HUES6 (cell line): ENCODE measurements at regions not wholly inside any gene's neighbourhood (a gene's known extent, or its start where the extent isn't known, plus 50 kb on each side); places are given as distances from the start of the nearest gene placed in this dataset.

Experiments used
- H3K27ac ChIP-seq: 2 replicates; pipeline ENCODE4 v1.7.0; 2013; ENCODE audit warnings: low read depth, mild to moderate bottlenecking, low read length, inconsistent platforms
- H3K27me3 ChIP-seq: 2 replicates; pipeline ENCODE4 v1.6.1; 2013; ENCODE audit warnings: low read length; ENCODE audit not compliant: control insufficient read depth, insufficient read depth
- H3K36me3 ChIP-seq: 2 replicates; pipeline ENCODE4 v1.6.1; 2013; ENCODE audit warnings: low read length; ENCODE audit not compliant: control insufficient read depth, insufficient read depth
- H3K4me1 ChIP-seq: 2 replicates; pipeline ENCODE4 v1.6.1; 2013; ENCODE audit warnings: low read length; ENCODE audit not compliant: control insufficient read depth, insufficient read depth
- H3K4me3 ChIP-seq: 2 replicates; pipeline ENCODE4 v1.5.1; 2013; ENCODE audit warnings: low read depth, low read length
- H3K9ac ChIP-seq: one replicate; pipeline ENCODE4 v1.6.1; 2013; ENCODE audit warnings: mild to moderate bottlenecking, low read length
- H3K9me3 ChIP-seq: 2 replicates; pipeline ENCODE4 v1.6.1; 2013; ENCODE audit warnings: low read depth, low read length; ENCODE audit not compliant: control insufficient read depth, insufficient read depth

DNA sequence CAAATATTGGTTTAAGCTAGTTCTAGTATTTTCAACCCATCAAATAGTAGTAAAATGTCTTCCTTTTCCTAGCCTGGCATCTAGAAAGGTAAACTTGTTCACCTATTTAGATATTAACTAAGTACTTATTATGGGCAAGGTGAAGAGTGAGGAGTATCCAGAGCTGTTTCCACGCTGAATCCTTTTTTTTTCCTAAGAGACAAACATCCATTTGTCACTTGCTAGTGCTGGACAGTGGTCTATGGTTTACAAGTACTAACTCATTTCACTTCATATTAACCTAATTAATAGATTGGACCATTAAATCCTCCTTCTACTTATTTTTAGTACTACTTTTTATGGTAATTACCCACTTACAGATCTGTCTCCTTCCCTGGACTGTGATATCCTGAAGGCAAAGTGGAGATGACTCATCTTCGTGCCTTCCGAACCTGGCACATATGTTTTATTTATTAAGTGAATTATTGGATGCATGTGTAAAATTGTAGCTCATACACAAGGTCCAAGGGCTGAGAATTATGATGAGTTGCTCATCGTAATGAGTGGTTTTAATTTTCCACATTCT is 159.6 kb upstream of the IGFBP3 start:
- no peaks in the 10 kb centered on the region for H3K4me1 ChIP-seq
- H3K9ac ChIP-seq: no peak overlapping the region
- no peaks in the 10 kb centered on the region for H3K9me3 ChIP-seq
- no peaks in the 10 kb centered on the region for H3K36me3 ChIP-seq
- H3K27me3 ChIP-seq: no peaks in the 10 kb centered on the region
- no peak overlapping the region for H3K27ac ChIP-seq
- no peak overlapping the region for H3K4me3 ChIP-seq

DNA sequence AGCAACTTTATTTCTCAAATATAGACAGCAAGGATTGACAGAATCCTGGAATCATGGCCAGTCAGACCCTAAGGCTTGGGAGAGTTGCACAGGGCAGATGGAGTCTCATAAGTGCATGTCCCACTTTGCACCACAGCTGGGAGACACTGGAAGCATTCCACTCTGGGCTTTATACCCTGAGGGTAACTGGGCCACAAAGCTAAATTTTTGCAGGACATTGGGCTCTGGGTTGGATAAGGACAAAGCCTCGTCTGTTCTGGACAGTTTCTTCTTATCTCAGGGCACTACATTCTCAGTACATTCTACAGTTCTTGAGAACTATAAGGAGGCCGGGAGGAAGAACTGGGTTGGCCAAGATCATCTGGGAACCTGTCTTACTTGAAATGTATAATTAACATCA is 158.3 kb upstream of the IGFBP3 start:
- H3K4me1 ChIP-seq: no peaks in the 10 kb centered on the region
- H3K9me3 ChIP-seq: no peaks in the 10 kb centered on the region
- no peak overlapping the region for H3K4me3 ChIP-seq
- no peak overlapping the region for H3K27ac ChIP-seq
- H3K36me3 ChIP-seq: no peaks in the 10 kb centered on the region
- no peak overlapping the region for H3K9ac ChIP-seq
- H3K27me3 ChIP-seq: no peaks in the 10 kb centered on the region

DNA sequence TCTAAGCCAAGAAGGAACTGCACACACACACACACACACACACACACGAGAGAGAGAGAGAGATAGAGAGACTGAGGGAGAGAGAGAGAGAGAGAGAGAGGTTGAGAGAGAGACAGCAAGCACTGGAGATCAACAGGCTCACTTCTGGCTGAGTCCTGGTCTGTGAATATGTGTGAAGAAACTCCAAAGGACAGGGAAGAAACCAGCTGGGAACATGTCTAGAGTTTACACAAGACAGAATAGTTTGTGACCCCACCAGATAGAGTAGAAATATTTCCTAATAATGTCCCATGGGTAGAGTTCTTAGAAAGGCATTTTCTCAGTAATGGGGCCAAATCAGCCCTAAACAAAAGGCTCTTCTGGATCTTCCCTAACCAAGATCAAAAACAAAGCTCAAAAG is 155.5 kb upstream of the IGFBP3 start:
- Histone ChIP-seq H3K9me3 (no peaks in the 10 kb centered on the region), H3K4me3 (no peak overlapping the region), H3K27ac (no peak overlapping the region)

DNA sequence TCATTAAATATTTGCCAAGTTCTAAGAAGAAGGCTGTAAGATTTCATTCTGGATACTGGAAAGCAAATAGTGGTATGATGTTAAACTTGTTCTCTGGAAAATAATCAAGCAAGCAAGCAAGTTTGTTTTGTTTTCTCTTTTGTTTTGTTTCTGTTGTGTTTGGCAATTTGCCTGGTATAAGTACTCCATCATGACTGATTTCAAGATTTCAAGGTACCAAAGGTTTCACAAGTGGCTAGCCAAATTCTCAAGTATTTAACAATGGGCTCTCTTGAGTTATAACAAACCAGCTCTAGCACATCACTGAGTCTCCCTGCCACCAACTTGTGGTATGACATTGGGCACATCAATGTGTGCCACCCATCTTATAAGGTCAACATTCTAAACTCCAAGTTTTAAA is 151.7 kb upstream of the IGFBP3 start:
- H3K36me3 ChIP-seq: no peaks in the 10 kb centered on the region
- no peak overlapping the region for H3K9ac ChIP-seq
- no peaks in the 10 kb centered on the region for H3K9me3 ChIP-seq
- H3K27me3 ChIP-seq: no peaks in the 10 kb centered on the region
- no peak overlapping the region for H3K27ac ChIP-seq
- no peak overlapping the region for H3K4me3 ChIP-seq
- H3K4me1 ChIP-seq: no peaks in the 10 kb centered on the region

More for the DNA sequence above, 155.5 kb upstream of the IGFBP3 start:
- Histone ChIP-seq H3K4me1 (no peaks in the 10 kb centered on the region), H3K27me3 (no peaks in the 10 kb centered on the region), H3K36me3 (no peaks in the 10 kb centered on the region), H3K9ac (no peak overlapping the region)

DNA sequence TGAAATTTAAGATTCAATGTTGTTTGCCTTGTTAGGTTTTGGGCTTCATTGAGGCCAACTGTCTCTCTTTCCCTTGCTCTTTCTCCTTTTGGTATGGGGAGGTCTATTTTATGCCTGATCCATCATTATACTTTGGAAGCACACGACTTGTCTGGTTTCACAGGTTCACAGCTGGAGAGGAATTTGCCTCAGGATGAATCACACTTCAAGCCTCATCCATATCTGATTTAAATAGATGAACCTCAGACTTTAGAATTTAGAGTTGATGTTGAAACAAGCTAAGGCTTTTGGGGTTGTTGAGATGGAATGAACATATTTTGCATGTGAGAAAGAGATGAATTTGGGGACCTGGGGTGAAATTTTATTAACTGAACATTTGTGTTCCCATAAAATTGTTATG is 150.5 kb upstream of the IGFBP3 start:
- Histone ChIP-seq H3K9ac (no peak overlapping the region), H3K27ac (no peak overlapping the region), H3K27me3 (no peaks in the 10 kb centered on the region), H3K4me1 (no peaks in the 10 kb centered on the region), H3K9me3 (no peaks in the 10 kb centered on the region), H3K4me3 (no peak overlapping the region), H3K36me3 (no peaks in the 10 kb centered on the region)

DNA sequence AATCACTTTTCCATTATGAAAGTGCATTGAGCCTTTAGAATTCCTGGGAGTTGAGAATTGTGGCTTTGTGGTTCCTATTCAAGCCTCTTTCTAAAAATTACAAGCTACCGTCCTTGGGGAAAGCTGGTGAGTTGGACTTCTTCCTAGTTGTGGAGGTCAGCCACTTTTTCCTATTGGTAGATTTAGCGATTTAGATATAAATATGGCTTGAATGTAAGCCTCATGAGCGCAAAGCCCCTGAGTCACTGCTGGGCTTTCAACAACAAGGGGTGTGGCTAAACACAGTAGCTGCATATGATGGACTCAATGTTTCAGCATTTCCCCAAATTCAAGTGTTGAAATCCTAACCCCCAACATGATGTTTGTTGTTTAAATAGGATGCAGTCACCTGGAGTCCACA is 150.0 kb upstream of the IGFBP3 start:
- Histone ChIP-seq H3K4me3 (no peak overlapping the region), H3K4me1 (no peaks in the 10 kb centered on the region), H3K9me3 (no peaks in the 10 kb centered on the region), H3K27ac (no peak overlapping the region), H3K9ac (no peak overlapping the region), H3K27me3 (no peaks in the 10 kb centered on the region), H3K36me3 (no peaks in the 10 kb centered on the region)

DNA sequence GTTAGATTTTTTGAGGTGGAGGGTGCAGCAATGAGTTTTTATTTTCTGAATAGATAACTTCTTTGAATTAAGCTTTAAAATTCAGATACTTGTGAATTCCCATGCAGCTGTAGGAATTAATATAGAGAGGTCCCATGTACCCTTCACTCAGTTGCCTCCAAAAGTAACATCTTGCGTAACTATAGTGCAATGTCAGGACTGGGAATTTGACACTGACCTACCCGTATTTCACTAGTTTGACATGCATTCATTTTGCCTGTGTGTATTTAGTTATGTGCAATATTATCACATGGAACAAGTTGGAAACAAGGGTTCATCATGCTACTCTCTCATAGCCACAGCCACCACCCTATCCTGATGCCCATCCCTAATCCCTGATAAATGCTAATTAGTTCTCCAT is 147.1 kb upstream of the IGFBP3 start:
- H3K4me3 ChIP-seq: no peak overlapping the region
- H3K27ac ChIP-seq: no peak overlapping the region
- H3K27me3 ChIP-seq: no peaks in the 10 kb centered on the region
- H3K4me1 ChIP-seq: no peaks in the 10 kb centered on the region
- H3K9me3 ChIP-seq: no peaks in the 10 kb centered on the region
- H3K36me3 ChIP-seq: no peaks in the 10 kb centered on the region
- H3K9ac ChIP-seq: no peak overlapping the region

DNA sequence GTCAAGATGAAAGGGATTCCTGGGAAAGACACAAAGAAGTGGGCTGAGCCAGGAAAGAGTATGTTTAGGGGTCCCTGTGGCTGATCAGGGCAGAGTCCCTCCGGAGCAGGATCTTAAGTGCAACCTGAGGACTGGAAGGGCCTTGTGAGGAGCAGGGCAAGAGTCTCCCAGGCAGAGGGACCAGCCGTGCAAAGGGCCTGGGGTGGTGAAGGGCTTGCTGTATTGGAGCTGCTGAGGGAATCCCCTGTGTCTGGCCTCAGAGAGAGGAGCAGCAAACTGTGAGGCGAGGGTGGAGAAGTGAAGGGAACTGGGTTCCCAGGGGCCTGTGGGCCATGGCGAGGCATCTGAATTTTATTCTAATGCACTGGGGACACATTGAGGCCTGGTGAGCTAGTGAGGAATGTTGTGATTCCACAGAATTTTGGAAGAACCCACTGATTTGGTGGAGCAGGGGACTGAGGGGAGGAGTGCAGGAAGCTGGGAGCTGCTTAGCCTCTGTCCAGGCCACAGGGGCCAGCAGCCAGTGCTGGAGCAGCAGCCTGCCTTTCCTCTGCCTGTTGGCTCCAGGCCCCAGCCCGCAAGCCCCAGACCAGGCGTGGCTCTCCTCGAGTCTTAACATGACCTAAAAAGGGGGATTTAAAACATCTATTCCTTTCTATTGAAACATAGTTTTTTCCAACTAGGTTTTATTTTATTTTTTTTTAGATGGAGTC is 138.4 kb upstream of the IGFBP3 start:
- H3K36me3 ChIP-seq: no peaks in the 10 kb centered on the region
- H3K27ac ChIP-seq: no peak overlapping the region
- H3K27me3 ChIP-seq: no peaks in the 10 kb centered on the region
- no peaks in the 10 kb centered on the region for H3K4me1 ChIP-seq
- H3K4me3 ChIP-seq: no peak overlapping the region
- no peak overlapping the region for H3K9ac ChIP-seq
- H3K9me3 ChIP-seq: no peaks in the 10 kb centered on the region

DNA sequence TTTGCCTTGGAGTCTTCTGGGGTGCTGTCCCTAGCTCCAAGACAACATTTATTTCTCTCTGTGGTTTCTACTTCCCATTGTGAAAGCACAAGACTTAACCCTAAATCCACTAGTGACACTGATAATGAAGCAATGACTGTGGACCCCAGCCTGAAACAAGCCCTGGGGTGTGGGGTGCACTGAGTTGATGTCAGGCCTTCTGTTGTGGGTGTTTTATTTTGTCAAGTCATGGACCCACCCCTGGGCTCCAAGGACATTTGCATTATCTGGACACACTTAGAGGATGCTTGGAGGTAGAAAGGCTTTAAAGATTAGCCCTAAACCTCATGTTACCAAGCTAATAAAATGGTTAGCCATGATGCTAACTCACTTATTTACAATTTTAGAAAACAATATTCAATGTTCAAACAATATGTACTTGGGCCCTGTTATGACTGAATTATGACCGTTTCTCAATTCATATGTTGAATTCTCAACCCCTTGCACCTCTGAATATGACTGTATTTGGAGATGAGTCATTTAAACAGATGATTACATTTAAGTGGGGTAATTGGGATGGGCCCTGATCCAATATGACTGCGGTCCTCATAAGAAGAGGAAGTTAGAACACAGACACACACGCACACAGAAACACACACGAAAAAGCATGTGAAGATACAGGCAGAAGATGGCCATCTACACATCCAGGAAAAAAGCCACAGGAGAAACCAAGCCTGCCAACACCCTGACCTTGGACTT is 137.2 kb upstream of the IGFBP3 start:
- H3K9me3 ChIP-seq: no peaks in the 10 kb centered on the region
- H3K36me3 ChIP-seq: no peaks in the 10 kb centered on the region
- H3K27me3 ChIP-seq: no peaks in the 10 kb centered on the region
- no peaks in the 10 kb centered on the region for H3K4me1 ChIP-seq
- H3K27ac ChIP-seq: no peak overlapping the region
- no peak overlapping the region for H3K4me3 ChIP-seq
- no peak overlapping the region for H3K9ac ChIP-seq

DNA sequence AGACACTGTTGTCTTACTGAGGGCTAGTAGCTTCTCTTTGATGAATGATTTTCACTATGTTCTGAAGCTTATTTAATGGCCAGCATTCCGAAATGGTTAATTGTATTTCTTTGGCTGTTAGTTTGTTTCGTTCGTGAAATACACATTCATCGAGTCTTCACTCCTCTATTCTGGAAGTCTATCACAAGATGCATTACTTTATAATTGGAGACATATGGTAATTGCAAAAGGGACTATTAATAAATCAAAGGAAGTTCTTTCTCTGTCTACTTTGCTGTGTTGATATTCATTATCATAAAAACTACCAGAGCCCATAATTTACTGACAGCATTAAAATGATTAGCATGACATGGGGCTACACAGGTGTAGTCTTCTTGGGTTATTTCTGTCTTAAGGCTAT is 133.8 kb upstream of the IGFBP3 start:
- no peak overlapping the region for H3K9ac ChIP-seq
- no peak overlapping the region for H3K4me3 ChIP-seq
- no peaks in the 10 kb centered on the region for H3K9me3 ChIP-seq
- no peaks in the 10 kb centered on the region for H3K36me3 ChIP-seq
- no peaks in the 10 kb centered on the region for H3K27me3 ChIP-seq
- H3K4me1 ChIP-seq: no peaks in the 10 kb centered on the region
- H3K27ac ChIP-seq: no peak overlapping the region

DNA sequence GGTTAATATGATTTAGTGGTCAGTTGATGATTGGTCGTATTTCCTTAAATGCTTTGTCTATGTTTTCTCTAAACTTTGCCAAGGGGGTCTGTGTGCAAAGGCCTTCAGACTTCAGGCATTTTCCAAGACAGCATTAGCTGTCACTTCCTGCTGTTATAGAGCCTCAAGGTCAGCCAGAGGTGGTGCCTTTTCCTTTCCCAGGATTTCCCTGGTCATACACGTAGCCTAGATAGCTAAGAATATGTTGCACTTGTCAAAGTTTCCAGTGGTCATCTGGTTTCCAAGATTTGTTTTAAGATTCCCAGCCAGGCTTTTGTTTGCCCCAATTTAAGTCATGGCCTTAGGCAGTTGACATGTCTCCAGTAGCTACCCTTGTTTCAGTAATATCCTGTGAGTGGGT is 133.2 kb upstream of the IGFBP3 start:
- Histone ChIP-seq H3K27ac (no peak overlapping the region), H3K4me3 (no peak overlapping the region), H3K9ac (no peak overlapping the region), H3K9me3 (no peaks in the 10 kb centered on the region), H3K36me3 (no peaks in the 10 kb centered on the region), H3K4me1 (no peaks in the 10 kb centered on the region), H3K27me3 (no peaks in the 10 kb centered on the region)
